ENCODE measurements at regions not wholly inside any gene's neighbourhood (a gene's known extent, or its start where the extent isn't known, plus 50 kb on each side); places are given as distances from the start of the nearest gene placed in this dataset.
"Not testable (repeated sequence)": the region's sequence is repeated elsewhere in the genome, so short reads cannot be mapped to it uniquely, and the experiment has no call there.

DNA sequence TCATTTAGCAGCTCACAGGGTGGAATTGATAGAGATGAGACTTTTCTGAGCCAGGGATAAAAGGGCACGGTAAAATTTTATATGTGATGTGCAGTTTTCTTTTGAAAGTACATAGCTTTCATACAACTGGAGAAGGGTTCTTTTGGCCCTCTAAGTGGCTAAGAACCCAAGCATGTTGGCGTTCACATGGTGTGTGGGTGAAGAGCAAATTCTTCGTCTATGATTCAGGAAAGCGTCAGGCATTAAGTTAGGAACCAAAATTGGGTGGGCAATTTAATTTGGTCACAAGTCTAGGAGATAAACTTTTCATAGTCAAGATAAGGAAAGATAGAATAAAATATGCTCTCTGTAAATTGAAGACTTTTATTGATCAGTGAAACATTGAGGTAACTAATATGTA is 153.9 kb downstream of the UTRN start:
- no peaks in the 10 kb centered on the region for H3K27me3 ChIP-seq (replicated peaks; ENCODE audit: insufficient read depth, low read depth, low read length, poor library complexity)
- no peaks in the 10 kb centered on the region for H3K4me1 ChIP-seq (ENCODE audit: insufficient read depth, low read length, poor library complexity, severe bottlenecking)
- no peak for DNase-seq (ENCODE audit: low spot score)
- no peak overlapping the region for H3K27ac ChIP-seq (ENCODE audit: low read depth, low read length, poor library complexity, severe bottlenecking)
- TF ChIP-seq, protein P1, sequence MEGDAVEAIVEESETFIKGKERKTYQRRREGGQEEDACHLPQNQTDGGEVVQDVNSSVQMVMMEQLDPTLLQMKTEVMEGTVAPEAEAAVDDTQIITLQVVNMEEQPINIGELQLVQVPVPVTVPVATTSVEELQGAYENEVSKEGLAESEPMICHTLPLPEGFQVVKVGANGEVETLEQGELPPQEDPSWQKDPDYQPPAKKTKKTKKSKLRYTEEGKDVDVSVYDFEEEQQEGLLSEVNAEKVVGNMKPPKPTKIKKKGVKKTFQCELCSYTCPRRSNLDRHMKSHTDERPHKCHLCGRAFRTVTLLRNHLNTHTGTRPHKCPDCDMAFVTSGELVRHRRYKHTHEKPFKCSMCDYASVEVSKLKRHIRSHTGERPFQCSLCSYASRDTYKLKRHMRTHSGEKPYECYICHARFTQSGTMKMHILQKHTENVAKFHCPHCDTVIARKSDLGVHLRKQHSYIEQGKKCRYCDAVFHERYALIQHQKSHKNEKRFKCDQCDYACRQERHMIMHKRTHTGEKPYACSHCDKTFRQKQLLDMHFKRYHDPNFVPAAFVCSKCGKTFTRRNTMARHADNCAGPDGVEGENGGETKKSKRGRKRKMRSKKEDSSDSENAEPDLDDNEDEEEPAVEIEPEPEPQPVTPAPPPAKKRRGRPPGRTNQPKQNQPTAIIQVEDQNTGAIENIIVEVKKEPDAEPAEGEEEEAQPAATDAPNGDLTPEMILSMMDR (conservative IDR thresholded peaks at IDR 0.05; ENCODE audit: low read depth, low read length), result no peak
- no peak for TF ChIP-seq EZH2 (IDR thresholded peaks at IDR 0.05; ENCODE audit: borderline replicate concordance, low read depth, low read length, poor library complexity, severe bottlenecking)
- H3K9me3 ChIP-seq (ENCODE audit: low read depth, low read length, poor library complexity, severe bottlenecking), result no peaks in the 10 kb centered on the region
- BruUV-seq (replicated peaks), result no TSS peak
- H3K4me3 ChIP-seq (ENCODE audit: low read depth, low read length, poor library complexity, severe bottlenecking), result no peak overlapping the region
- ChIA-PET POLR2A (ENCODE audit: low non-redundant PET) (no interaction called here), CTCF (no interaction called here)
- intact Hi-C loops (cut with micrococcal nuclease; ENCODE audit: unreplicated experiment), result no loop called here
- peaks cover 7% of the 10 kb centered on the region for H3K36me3 ChIP-seq (ENCODE audit: insufficient read depth, low read length, poor library complexity, severe bottlenecking)

DNA sequence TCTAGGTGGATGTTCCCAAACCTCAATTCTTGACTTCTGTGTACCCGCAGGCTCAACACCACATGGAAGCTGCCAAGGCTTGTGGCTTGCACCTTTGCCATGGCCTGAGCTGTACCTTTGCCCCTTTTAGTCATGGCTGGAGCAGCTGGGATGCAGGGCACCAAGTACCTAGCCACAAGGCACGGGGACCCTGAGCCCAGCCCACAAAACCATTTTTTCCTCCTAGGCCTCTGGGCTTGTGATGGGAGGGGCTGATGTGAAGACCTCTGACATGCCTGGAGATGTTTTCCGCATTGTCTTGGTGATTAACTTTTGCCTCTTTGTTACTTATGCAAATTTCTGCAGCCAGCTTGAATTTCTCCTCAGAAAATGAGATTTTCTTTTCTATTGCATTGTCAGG is 156.7 kb downstream of the UTRN start:
- H3K9me3 ChIP-seq (ENCODE audit: low read depth, low read length, poor library complexity, severe bottlenecking); intact Hi-C loops (cut with micrococcal nuclease; ENCODE audit: unreplicated experiment); H3K4me3 ChIP-seq (ENCODE audit: low read depth, low read length, poor library complexity, severe bottlenecking); BruUV-seq (replicated peaks); H3K36me3 ChIP-seq (ENCODE audit: insufficient read depth, low read length, poor library complexity, severe bottlenecking); H3K27me3 ChIP-seq (replicated peaks; ENCODE audit: insufficient read depth, low read depth, low read length, poor library complexity); CTCF ChIA-PET; DNase-seq (ENCODE audit: low spot score); POLR2A ChIA-PET (ENCODE audit: low non-redundant PET); H3K27ac ChIP-seq (ENCODE audit: low read depth, low read length, poor library complexity, severe bottlenecking); H3K4me1 ChIP-seq (ENCODE audit: insufficient read depth, low read length, poor library complexity, severe bottlenecking): not testable (repeated sequence)

- CTCF ChIA-PET, result no interaction called here
- H3K4me1 ChIP-seq (ENCODE audit: insufficient read depth, low read length, poor library complexity, severe bottlenecking), result no peaks in the 10 kb centered on the region
- H3K27me3 ChIP-seq (replicated peaks; ENCODE audit: insufficient read depth, low read depth, low read length, poor library complexity), result no peaks in the 10 kb centered on the region
- no peak for TF ChIP-seq EZH2 (IDR thresholded peaks at IDR 0.05; ENCODE audit: borderline replicate concordance, low read depth, low read length, poor library complexity, severe bottlenecking)
- TF ChIP-seq, protein P1 (conservative IDR thresholded peaks at IDR 0.05; ENCODE audit: low read depth, low read length), result no peak
- H3K36me3 ChIP-seq (ENCODE audit: insufficient read depth, low read length, poor library complexity, severe bottlenecking), result peaks cover 7% of the 10 kb centered on the region
- no peak for DNase-seq (ENCODE audit: low spot score)
- no peak overlapping the region for H3K27ac ChIP-seq (ENCODE audit: low read depth, low read length, poor library complexity, severe bottlenecking)
- BruUV-seq (replicated peaks), result no TSS peak
- intact Hi-C loops (cut with micrococcal nuclease; ENCODE audit: unreplicated experiment), result no loop called here
- H3K4me3 ChIP-seq (ENCODE audit: low read depth, low read length, poor library complexity, severe bottlenecking), result no peak overlapping the region
- H3K9me3 ChIP-seq (ENCODE audit: low read depth, low read length, poor library complexity, severe bottlenecking), result no peaks in the 10 kb centered on the region
- POLR2A ChIA-PET (ENCODE audit: low non-redundant PET), result no interaction called here
Measured at GRCh38 chr6:144443157-144443556, 158.0 kb downstream of the UTRN start.

DNA sequence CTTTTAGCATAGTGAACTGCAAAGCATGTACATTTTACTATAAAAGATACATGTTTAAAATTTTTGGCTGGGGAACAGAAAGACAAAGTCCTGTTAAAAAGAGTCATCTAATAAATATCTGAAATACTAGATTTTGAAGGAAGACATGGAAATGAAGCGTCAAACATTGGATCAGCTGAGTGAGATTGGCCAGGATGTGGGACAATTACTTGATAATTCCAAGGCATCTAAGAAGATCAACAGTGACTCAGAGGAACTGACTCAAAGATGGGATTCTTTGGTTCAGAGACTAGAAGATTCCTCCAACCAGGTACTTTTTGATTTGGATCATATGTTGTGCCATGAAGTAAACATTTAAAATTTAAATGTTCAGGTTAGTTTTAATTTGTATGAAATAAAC is 162.3 kb downstream of the UTRN start:
- Histone ChIP-seq H3K4me1 (ENCODE audit: insufficient read depth, low read length, poor library complexity, severe bottlenecking) (no peaks in the 10 kb centered on the region), H3K36me3 (ENCODE audit: insufficient read depth, low read length, poor library complexity, severe bottlenecking) (no peaks in the 10 kb centered on the region), H3K27me3 (replicated peaks; ENCODE audit: insufficient read depth, low read depth, low read length, poor library complexity) (no peaks in the 10 kb centered on the region), H3K27ac (ENCODE audit: low read depth, low read length, poor library complexity, severe bottlenecking) (no peak overlapping the region), H3K9me3 (ENCODE audit: low read depth, low read length, poor library complexity, severe bottlenecking) (no peaks in the 10 kb centered on the region), H3K4me3 (ENCODE audit: low read depth, low read length, poor library complexity, severe bottlenecking) (no peak overlapping the region)
- intact Hi-C loops (cut with micrococcal nuclease; ENCODE audit: unreplicated experiment), result no loop called here
- no peak for TF ChIP-seq EZH2 (IDR thresholded peaks at IDR 0.05; ENCODE audit: borderline replicate concordance, low read depth, low read length, poor library complexity, severe bottlenecking)
- TF ChIP-seq, protein P1 (conservative IDR thresholded peaks at IDR 0.05; ENCODE audit: low read depth, low read length), result no peak
- no peak for DNase-seq (ENCODE audit: low spot score)
- ChIA-PET CTCF (no interaction called here), POLR2A (ENCODE audit: low non-redundant PET) (no interaction called here)
- no TSS peak for BruUV-seq (replicated peaks)
